ENCODE measurements at regions not wholly inside any gene's neighbourhood (a gene's known extent, or its start where the extent isn't known, plus 50 kb on each side); places are given as distances from the start of the nearest gene placed in this dataset.

GRCh38 chr11:131118247-131118646 is 202.0 kb upstream of the SNX19 start:
- Histone ChIP-seq H2BK20ac (ENCODE audit: low read depth, low read length, poor library complexity, severe bottlenecking) (no peak overlapping the region), H2BK12ac (ENCODE audit: insufficient read length, low read depth, low read length) (no peak overlapping the region), H4K5ac (ENCODE audit: insufficient read length, low read depth, low read length) (no peak overlapping the region), H3K9me3 (ENCODE audit: control insufficient read depth, low read depth, low read length) (no peaks in the 10 kb centered on the region), H3K27ac (ENCODE audit: insufficient read length, low read depth, low read length) (no peak overlapping the region), H3K4me1 (ENCODE audit: insufficient read depth, low read length) (0 out of 2 replicates have a peak, but pooled peaks cover 4% of the 10 kb centered on the region), H3K9ac (ENCODE audit: extremely low read depth, insufficient read length, low read length) (no peak overlapping the region), H2BK5ac (ENCODE audit: insufficient read length, low read length) (no peak overlapping the region), H3K14ac (ENCODE audit: insufficient read depth, low read length) (no peak overlapping the region), H3K23me2 (ENCODE audit: insufficient read length, low read depth, low read length, poor library complexity, severe bottlenecking) (no peaks in the 10 kb centered on the region), H3K4me2 (ENCODE audit: insufficient read depth, insufficient read length, low read length) (no peak overlapping the region), H3K27me3 (ENCODE audit: insufficient read depth, low read length) (no peaks in the 10 kb centered on the region), H4K8ac (replicated peaks; ENCODE audit: insufficient read length, low read depth, low read length) (no peak overlapping the region), H3K56ac (ENCODE audit: insufficient read length, low read depth, low read length) (no peak overlapping the region), H3T11ph (ENCODE audit: low read length) (no peak overlapping the region), H3K23ac (ENCODE audit: insufficient read length, low read depth, low read length) (no peak overlapping the region), H3K79me1 (ENCODE audit: insufficient read depth, low read depth, low read length, poor library complexity, severe bottlenecking) (no peaks in the 10 kb centered on the region), H4K20me1 (ENCODE audit: control insufficient read depth, insufficient read depth, insufficient read length) (no peaks in the 10 kb centered on the region), H4K91ac (ENCODE audit: insufficient read length, low read depth, low read length) (no peak overlapping the region), H3K79me2 (ENCODE audit: insufficient read depth, low read length) (no peaks in the 10 kb centered on the region), H3K4ac (ENCODE audit: low read depth, low read length) (no peak overlapping the region), H2BK15ac (ENCODE audit: low read depth, low read length) (no peak overlapping the region), H2AFZ (ENCODE audit: low read length) (no peak overlapping the region), H2AK5ac (ENCODE audit: insufficient read length, low read length) (no peak overlapping the region), H2BK120ac (ENCODE audit: low read depth, low read length, poor library complexity, severe bottlenecking) (no peak overlapping the region), H3K18ac (ENCODE audit: insufficient read length, low read depth, low read length) (no peak overlapping the region)
- H3K4me1 Mint-ChIP-seq, result peaks cover 8 to 12% of the 10 kb centered on the region in 2 experiments
- no peak overlapping the region for H3K4me3 Mint-ChIP-seq
- no peaks in the 10 kb centered on the region for H3K36me3 Mint-ChIP-seq (ENCODE audit: insufficient read depth in 1 of 3, low read depth in 3 of 3)
- no peaks in the 10 kb centered on the region for H3K9me3 Mint-ChIP-seq
- no peaks in the 10 kb centered on the region for H3K27me3 Mint-ChIP-seq (ENCODE audit: low read depth)
- no peak overlapping the region; a peak in 1 of 7 replicates for H3K27ac Mint-ChIP-seq
- no CpG with 5 or more reads among the region's 3 CpGs for WGBS (ENCODE audit: extremely low coverage, insufficient read length, low lambda C conversion rate)
- TF ChIP-seq CTCF (conservative IDR thresholded peaks at IDR 0.05), result no peak
- DNase-seq, result no peak

Measured in H9 (cell line).